ENCODE measurements at regions not wholly inside any gene's neighbourhood (a gene's known extent, or its start where the extent isn't known, plus 50 kb on each side); places are given as distances from the start of the nearest gene placed in this dataset.
A peak's percentile ranks its signal among the peaks of the same experiment; 100 is the strongest.

- POLR2A ChIA-PET (ENCODE audit: low non-redundant PET), result no interaction called here
- Histone ChIP-seq H3K36me3 (ENCODE audit: insufficient read depth, low read length, poor library complexity, severe bottlenecking) (no peaks in the 10 kb centered on the region), H3K4me3 (ENCODE audit: low read depth, low read length, poor library complexity, severe bottlenecking) (no peak overlapping the region), H3K27ac (ENCODE audit: low read depth, low read length, poor library complexity, severe bottlenecking) (no peak overlapping the region), H3K4me1 (ENCODE audit: insufficient read depth, low read length, poor library complexity, severe bottlenecking) (no peaks in the 10 kb centered on the region), H3K9me3 (ENCODE audit: low read depth, low read length, poor library complexity, severe bottlenecking) (no peaks in the 10 kb centered on the region), H3K27me3 (replicated peaks; ENCODE audit: insufficient read depth, low read depth, low read length, poor library complexity) (no peaks in the 10 kb centered on the region)
- intact Hi-C loops (cut with micrococcal nuclease; ENCODE audit: unreplicated experiment), result no loop called here
- no TSS peak for BruUV-seq (replicated peaks)
- TF ChIP-seq CTCF (conservative IDR thresholded peaks at IDR 0.05; ENCODE audit: low read depth, low read length) (no peak), EZH2 (IDR thresholded peaks at IDR 0.05; ENCODE audit: borderline replicate concordance, low read depth, low read length, poor library complexity, severe bottlenecking) (no peak)
- DNase-seq (ENCODE audit: low spot score), result no peak
- CTCF ChIA-PET, result no interaction called here
These were observed 941.7 kb downstream of the LRFN5 start for GRCh38 chr14:42548349-42548748.

DNA sequence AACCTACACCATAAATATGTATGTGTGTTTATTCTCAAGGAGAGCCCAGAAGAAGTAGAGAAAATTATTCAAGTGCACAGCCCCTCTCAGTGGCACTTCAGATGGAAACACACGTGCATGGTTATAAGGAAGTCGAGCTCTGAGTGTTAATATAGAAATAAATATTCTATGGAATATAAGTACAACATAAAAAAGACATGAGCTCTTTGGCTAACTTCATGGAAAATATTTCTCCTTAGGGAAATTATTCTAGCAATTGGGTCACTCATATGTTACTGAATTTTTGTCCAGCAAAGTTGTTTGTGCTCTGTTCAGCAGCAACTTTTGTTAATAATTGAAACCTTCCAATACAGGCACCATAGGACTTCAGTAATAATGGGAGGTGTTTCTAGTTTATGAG is 939.0 kb downstream of the LRFN5 start:
- TF ChIP-seq EZH2 (IDR thresholded peaks at IDR 0.05; ENCODE audit: borderline replicate concordance, low read depth, low read length, poor library complexity, severe bottlenecking) (no peak), CTCF (conservative IDR thresholded peaks at IDR 0.05; ENCODE audit: low read depth, low read length) (no peak)
- no TSS peak for BruUV-seq (replicated peaks)
- intact Hi-C loops (cut with micrococcal nuclease; ENCODE audit: unreplicated experiment), result no loop called here

DNA sequence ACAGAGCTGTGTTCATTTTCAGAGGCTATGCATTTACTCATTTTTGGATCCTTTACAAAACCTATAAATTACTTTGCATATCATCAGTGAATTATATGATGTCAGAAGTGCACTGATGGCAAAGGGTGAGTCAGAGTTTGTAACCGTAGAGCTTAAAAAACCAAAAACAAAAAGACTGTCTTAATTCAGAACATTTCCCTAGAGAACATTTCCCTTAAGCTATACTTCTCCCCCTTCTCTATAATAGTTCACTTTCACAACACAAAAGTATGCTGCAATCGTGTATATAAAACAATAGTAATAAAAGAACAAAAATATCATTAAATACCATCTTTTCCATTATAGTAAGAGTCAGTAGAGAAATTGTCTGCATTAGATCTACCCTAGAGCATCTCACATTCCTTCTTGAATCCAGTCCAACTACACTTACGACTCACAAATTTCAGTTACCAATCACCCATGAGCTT is 934.9 kb downstream of the LRFN5 start:
- TF ChIP-seq EZH2 (IDR thresholded peaks at IDR 0.05; ENCODE audit: borderline replicate concordance, low read depth, low read length, poor library complexity, severe bottlenecking) (no peak), CTCF (conservative IDR thresholded peaks at IDR 0.05; ENCODE audit: low read depth, low read length) (no peak)
- BruUV-seq (replicated peaks), result no TSS peak
- Histone ChIP-seq H3K27ac (ENCODE audit: low read depth, low read length, poor library complexity, severe bottlenecking) (no peak overlapping the region), H3K4me1 (ENCODE audit: insufficient read depth, low read length, poor library complexity, severe bottlenecking) (peaks cover 8% of the 10 kb centered on the region), H3K9me3 (ENCODE audit: low read depth, low read length, poor library complexity, severe bottlenecking) (no peaks in the 10 kb centered on the region), H3K36me3 (ENCODE audit: insufficient read depth, low read length, poor library complexity, severe bottlenecking) (no peaks in the 10 kb centered on the region), H3K27me3 (replicated peaks; ENCODE audit: insufficient read depth, low read depth, low read length, poor library complexity) (no peaks in the 10 kb centered on the region), H3K4me3 (ENCODE audit: low read depth, low read length, poor library complexity, severe bottlenecking) (no peak overlapping the region)
- ChIA-PET CTCF (no interaction called here), POLR2A (ENCODE audit: low non-redundant PET) (interaction anchor here (0.6 kb wide), 1 partner anchor 906 kb away, joined by 4 read pairs; no protein-coding TSS in a partner anchor)
- DNase-seq (ENCODE audit: low spot score), result peak; percentile 75
- intact Hi-C loops (cut with micrococcal nuclease; ENCODE audit: unreplicated experiment), result no loop called here

More for the DNA sequence above, 939.0 kb downstream of the LRFN5 start:
- Histone ChIP-seq H3K9me3 (ENCODE audit: low read depth, low read length, poor library complexity, severe bottlenecking) (no peaks in the 10 kb centered on the region), H3K27ac (ENCODE audit: low read depth, low read length, poor library complexity, severe bottlenecking) (no peak overlapping the region), H3K4me1 (ENCODE audit: insufficient read depth, low read length, poor library complexity, severe bottlenecking) (peaks cover 8% of the 10 kb centered on the region), H3K4me3 (ENCODE audit: low read depth, low read length, poor library complexity, severe bottlenecking) (no peak overlapping the region), H3K36me3 (ENCODE audit: insufficient read depth, low read length, poor library complexity, severe bottlenecking) (no peaks in the 10 kb centered on the region), H3K27me3 (replicated peaks; ENCODE audit: insufficient read depth, low read depth, low read length, poor library complexity) (no peaks in the 10 kb centered on the region)
- POLR2A ChIA-PET (ENCODE audit: low non-redundant PET), result interaction anchor here (0.6 kb wide), 1 partner anchor 1465 kb away, joined by 3 read pairs; no protein-coding TSS in a partner anchor
- CTCF ChIA-PET, result interaction anchor here (0.6 kb wide), 1 partner anchor 14 kb away, joined by 3 read pairs; no protein-coding TSS in a partner anchor
- no peak for DNase-seq (ENCODE audit: low spot score)
